Transverse colon (tissue), 4 donors: ENCODE measurements at regions not wholly inside any gene's neighbourhood (a gene's known extent, or its start where the extent isn't known, plus 50 kb on each side); places are given as distances from the start of the nearest gene placed in this dataset.

ENCODE experiments used
- DNase-seq: peaks from one replicate; pipeline ENCODE4 v3.0.0-alpha.2; 2019
- H3K27ac ChIP-seq, 4 donors: fragments of 200-600 bp; sonication (generic); 2 replicates each; pipeline ENCODE4 v1.5.1; 2016 to 2018; ENCODE audit warnings: inconsistent platforms in 4 of 4
- H3K27me3 ChIP-seq: fragments of 200-600 bp; sonication (generic); 2 replicates; pipeline ENCODE4 v1.5.1; 2017; ENCODE audit warnings: inconsistent platforms
- H3K36me3 ChIP-seq, 4 donors: fragments of 200-600 bp; sonication (generic); 2 replicates each; pipeline ENCODE4 v1.5.1; 2017 to 2019; ENCODE audit warnings: inconsistent platforms in 4 of 4
- H3K4me1 ChIP-seq, 4 donors: fragments of 200-600 bp; sonication (generic); 2 replicates each; pipeline ENCODE4 v1.5.1; 2017 to 2020; ENCODE audit warnings: inconsistent platforms in 4 of 4
- H3K4me3 ChIP-seq, 4 donors: fragments of 200-600 bp; sonication (generic); 1 replicate in 1 of 4; 2 replicates in 3 of 4; pipeline versions ENCODE4 v1.5.1 to v1.6.1; 2017 to 2019; ENCODE audit warnings: inconsistent platforms in 4 of 4
- H3K9me3 ChIP-seq, 2 donors: fragments of 200-600 bp; sonication (generic); 2 replicates each; pipeline ENCODE4 v1.5.1; 2017 to 2019; ENCODE audit warnings: inconsistent platforms in 2 of 2
- EP300 ChIP-seq: sonication (generic); formaldehyde crosslinking; IDR thresholded peaks from one replicate; pipeline ENCODE4 v1.6.1; 2017; ENCODE audit warnings: antibody characterized with exemption, low read depth
- POLR2A ChIP-seq: fragments of 450-650 bp; IDR thresholded peaks from one replicate; pipeline ENCODE4 v1.6.1; 2016; ENCODE audit warnings: antibody characterized with exemption, mild to moderate bottlenecking, moderate library complexity
- POLR2AphosphoS5 ChIP-seq, 3 donors: sonication (generic); formaldehyde crosslinking; IDR thresholded peaks; one replicate each; pipeline ENCODE4 v1.6.1; 2016; ENCODE audit warnings: antibody characterized with exemption in 3 of 3
- WGBS, 2 donors: methylation state at CpG; one replicate each; pipeline ENCODE4 v1.1.5; 2018; ENCODE audit warnings: low coverage in 1 of 2; 5-methylcytosine and 5-hydroxymethylcytosine counted together
- in situ Hi-C, 4 donors: fragments of 200-750 bp; cut with MboI; loops; one replicate each; pipeline versions ENCODE4 v1.15.0 to v1.15.1; 2017; ENCODE audit warnings: low sequenced_read_pairs in 3 of 4, low pct_ligation_motif_present in 1 of 4, low pct_unique_long_range_greater_than_20kb in 1 of 4
- intact Hi-C: fragments of 100-400 bp; cut with DNase I; formaldehyde crosslinking; loops from one replicate; pipeline ENCODE4 v1.15.1; 2023; ENCODE audit warnings: low total_unique reads
- TF ChIP-seq, protein P1 (sequence below), 5 experiments: fragments of 200-600 bp in 3 of 5; fragments of 450-650 bp in 2 of 5; sonication (generic) in 3 of 5; IDR thresholded peaks; 1 replicate in 2 of 5; 2 replicates in 3 of 5; pipeline ENCODE4 v1.5.1; 2016 to 2017; ENCODE audit warnings: antibody characterized with exemption in 5 of 5, inconsistent platforms in 3 of 5, mild to moderate bottlenecking in 2 of 5, moderate library complexity in 1 of 5

DNA sequence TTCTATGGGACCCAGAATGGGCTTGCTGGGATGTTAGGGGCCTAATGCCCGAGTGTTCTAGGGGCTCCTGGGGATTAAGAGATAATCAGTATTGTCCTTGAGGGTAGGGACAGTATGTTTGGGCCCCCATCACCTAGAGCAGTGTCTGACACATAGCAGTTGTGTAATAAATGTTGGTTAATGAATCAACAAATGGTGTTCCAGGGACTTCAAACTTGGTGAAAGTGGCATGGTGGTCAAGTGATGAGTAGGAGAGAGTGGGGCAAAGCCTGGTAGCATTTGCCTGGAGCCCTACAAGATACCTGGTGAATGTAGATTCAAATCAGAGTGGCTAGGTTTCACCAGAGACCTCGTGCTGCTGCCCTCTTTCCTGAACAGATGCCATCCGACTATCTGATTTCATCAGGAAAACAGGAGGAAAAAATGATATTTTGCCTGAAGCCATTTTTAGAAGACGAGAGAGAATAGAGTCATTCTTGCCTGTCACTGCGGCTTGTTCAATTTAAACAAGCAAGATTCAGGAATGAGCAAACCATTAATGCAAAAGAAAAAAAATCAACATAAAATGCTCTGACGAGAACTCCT, 117.3 kb downstream of the RPL22L1 start:
- no peak for TF ChIP-seq EP300
- no peak for TF ChIP-seq POLR2AphosphoS5 (IDR thresholded peaks at IDR 0.05)
- no peak for TF ChIP-seq POLR2A
- TF ChIP-seq, protein P1, sequence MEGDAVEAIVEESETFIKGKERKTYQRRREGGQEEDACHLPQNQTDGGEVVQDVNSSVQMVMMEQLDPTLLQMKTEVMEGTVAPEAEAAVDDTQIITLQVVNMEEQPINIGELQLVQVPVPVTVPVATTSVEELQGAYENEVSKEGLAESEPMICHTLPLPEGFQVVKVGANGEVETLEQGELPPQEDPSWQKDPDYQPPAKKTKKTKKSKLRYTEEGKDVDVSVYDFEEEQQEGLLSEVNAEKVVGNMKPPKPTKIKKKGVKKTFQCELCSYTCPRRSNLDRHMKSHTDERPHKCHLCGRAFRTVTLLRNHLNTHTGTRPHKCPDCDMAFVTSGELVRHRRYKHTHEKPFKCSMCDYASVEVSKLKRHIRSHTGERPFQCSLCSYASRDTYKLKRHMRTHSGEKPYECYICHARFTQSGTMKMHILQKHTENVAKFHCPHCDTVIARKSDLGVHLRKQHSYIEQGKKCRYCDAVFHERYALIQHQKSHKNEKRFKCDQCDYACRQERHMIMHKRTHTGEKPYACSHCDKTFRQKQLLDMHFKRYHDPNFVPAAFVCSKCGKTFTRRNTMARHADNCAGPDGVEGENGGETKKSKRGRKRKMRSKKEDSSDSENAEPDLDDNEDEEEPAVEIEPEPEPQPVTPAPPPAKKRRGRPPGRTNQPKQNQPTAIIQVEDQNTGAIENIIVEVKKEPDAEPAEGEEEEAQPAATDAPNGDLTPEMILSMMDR (IDR thresholded peaks at IDR 0.05), result no peak
- H3K4me1 ChIP-seq, result peaks cover 0 to 8% (median 6%) of the 10 kb centered on the region in 4 donors
- H3K9me3 ChIP-seq, result no peaks in the 10 kb centered on the region
- in situ Hi-C loops, result no loop called here
- H3K27ac ChIP-seq, result no peak overlapping the region
- no peak overlapping the region for H3K4me3 ChIP-seq
- H3K27me3 ChIP-seq, result no peaks in the 10 kb centered on the region
- 80 to 86% methylated on average over 6 of the region's 6 CpGs for WGBS, 2 donors
- DNase-seq, result no peak
- H3K36me3 ChIP-seq, result no peaks in the 10 kb centered on the region
- intact Hi-C loops, result no loop called here

DNA sequence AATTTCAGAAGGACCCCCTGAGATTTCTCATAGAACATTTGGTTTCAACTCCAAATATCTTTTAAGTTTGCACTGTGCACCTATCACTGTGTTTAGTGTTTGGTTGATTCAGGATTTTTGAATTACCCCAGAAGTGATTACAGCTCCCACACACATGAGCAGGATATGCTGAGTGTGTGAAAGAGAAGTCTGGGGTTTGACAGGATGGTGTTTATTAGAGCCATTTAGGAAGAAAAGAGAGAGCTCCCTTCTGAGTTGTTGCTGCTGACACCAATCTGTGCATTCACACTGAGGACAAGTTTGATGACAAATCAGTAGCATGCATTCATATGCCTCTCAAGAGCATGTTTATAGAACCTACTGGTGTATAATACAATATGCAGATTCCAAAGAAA, 118.1 kb downstream of the RPL22L1 start:
- Histone ChIP-seq H3K4me1 (peaks cover 0 to 8% (median 6%) of the 10 kb centered on the region in 4 donors), H3K27me3 (no peaks in the 10 kb centered on the region), H3K27ac (peak overlapping the region in 1 of 4 donors; percentile 2), H3K9me3 (no peaks in the 10 kb centered on the region), H3K4me3 (no peak overlapping the region), H3K36me3 (no peaks in the 10 kb centered on the region)
- in situ Hi-C loops, result no loop called here
- TF ChIP-seq EP300 (no peak), POLR2AphosphoS5 (IDR thresholded peaks at IDR 0.05) (no peak), POLR2A (no peak)
- TF ChIP-seq, protein P1 (IDR thresholded peaks at IDR 0.05), result no peak
- intact Hi-C loops, result no loop called here
- DNase-seq, result no peak

DNA sequence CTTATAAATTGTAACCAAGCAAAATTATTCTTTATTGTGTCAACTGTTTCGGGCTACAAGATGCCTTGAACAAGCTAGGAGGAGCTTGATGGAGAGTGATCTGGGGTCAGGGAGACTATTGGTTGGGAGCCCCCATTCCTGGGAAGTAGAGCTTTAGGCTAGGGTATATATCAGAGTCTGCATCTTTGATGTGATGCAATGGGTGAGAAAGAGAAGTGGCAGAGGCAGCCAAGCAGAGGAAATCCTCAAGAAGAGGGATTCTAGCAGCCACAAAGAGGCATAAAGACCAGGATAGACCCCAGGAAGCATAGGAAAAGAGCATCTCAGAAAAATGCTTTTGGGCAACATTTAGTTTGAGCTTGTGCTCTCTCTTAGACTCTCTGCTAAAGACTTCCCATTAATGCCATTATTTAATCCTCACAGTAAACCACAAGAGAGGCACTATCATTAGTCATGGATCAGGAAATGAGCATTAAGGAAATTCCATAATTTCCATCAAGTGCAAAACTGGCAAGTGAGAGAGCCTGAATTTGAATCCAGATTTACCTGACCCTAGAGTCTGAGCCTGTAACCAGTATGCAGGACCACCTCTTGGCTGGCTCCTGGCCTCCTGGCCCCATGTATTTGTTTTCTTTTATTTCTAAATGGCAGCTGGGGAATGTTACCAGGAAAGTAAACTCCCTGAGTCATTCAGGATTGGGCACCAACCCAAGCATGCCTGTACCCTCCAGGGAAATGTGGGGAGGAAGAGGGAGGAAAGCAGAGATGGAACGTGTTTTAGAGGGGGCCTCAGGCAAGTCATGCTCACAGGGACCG, 118.7 kb downstream of the RPL22L1 start:
- DNase-seq, result peak; percentile 11
- no peak overlapping the region for H3K4me3 ChIP-seq
- no peaks in the 10 kb centered on the region for H3K27me3 ChIP-seq
- H3K9me3 ChIP-seq, result no peaks in the 10 kb centered on the region
- H3K27ac ChIP-seq, result no peak overlapping the region
- in situ Hi-C loops (no loop called here), intact Hi-C loops (no loop called here)
- TF ChIP-seq POLR2AphosphoS5 (IDR thresholded peaks at IDR 0.05) (no peak), EP300 (no peak), POLR2A (no peak)
- TF ChIP-seq, protein P1 (IDR thresholded peaks at IDR 0.05), result no peak
- 21 to 39% methylated on average over 3 of the region's 3 CpGs for WGBS, 2 donors
- H3K4me1 ChIP-seq, result peaks cover 0 to 8% (median 6%) of the 10 kb centered on the region in 4 donors
- no peaks in the 10 kb centered on the region for H3K36me3 ChIP-seq

GRCh38 chr3:170750478-170750830, 119.5 kb downstream of the RPL22L1 start:
- WGBS, 2 donors, result 86 to 90% methylated on average over 2 of the region's 2 CpGs
- peaks cover 0 to 8% (median 6%) of the 10 kb centered on the region in 4 donors for H3K4me1 ChIP-seq
- no peak overlapping the region for H3K4me3 ChIP-seq
- intact Hi-C loops, result no loop called here
- in situ Hi-C loops, result no loop called here
- H3K27me3 ChIP-seq, result peaks cover 3% of the 10 kb centered on the region
- DNase-seq, result no peak
- H3K9me3 ChIP-seq, result no peaks in the 10 kb centered on the region
- H3K36me3 ChIP-seq, result no peaks in the 10 kb centered on the region
- H3K27ac ChIP-seq, result no peak overlapping the region
- TF ChIP-seq, protein P1 (IDR thresholded peaks at IDR 0.05), result no peak
- TF ChIP-seq EP300 (no peak), POLR2A (no peak), POLR2AphosphoS5 (IDR thresholded peaks at IDR 0.05) (no peak)
